HCT116 (cell line): ENCODE measurements at regions not wholly inside any gene's neighbourhood (a gene's known extent, or its start where the extent isn't known, plus 50 kb on each side); places are given as distances from the start of the nearest gene placed in this dataset.

Experiments used
- CTCF ChIP-seq, 3 experiments: fragments of 200-600 bp in 1 of 3; sonication (generic) in 1 of 3; IDR thresholded peaks in 2 of 3; conservative IDR thresholded peaks in 1 of 3; 2 replicates each; pipeline ENCODE4 v1.5.1; 2012 to 2017; ENCODE audit warnings: low read depth in 2 of 3, low read length in 2 of 3, antibody characterized with exemption in 1 of 3, borderline replicate concordance in 1 of 3, control low read depth in 1 of 3, mild to moderate bottlenecking in 1 of 3, mixed read lengths in 1 of 3, mixed run types in 1 of 3, moderate library complexity in 1 of 3; ENCODE audit not compliant: insufficient read depth in 1 of 3
- EZH2phosphoT487 ChIP-seq: fragments of 200-600 bp; IDR thresholded peaks from 2 replicates; pipeline ENCODE4 v1.6.1; 2018; ENCODE audit warnings: antibody characterized with exemption, borderline replicate concordance
- FOSL1 ChIP-seq: IDR thresholded peaks from 2 replicates; pipeline ENCODE4 v1.6.1; 2012; ENCODE audit warnings: low read depth
- MAX ChIP-seq: IDR thresholded peaks from 2 replicates; pipeline ENCODE4 v1.6.1; 2012
- POLR2A ChIP-seq: IDR thresholded peaks from 2 replicates; pipeline ENCODE4 v1.7.0; 2011; ENCODE audit warnings: borderline replicate concordance; ENCODE audit not compliant: insufficient read depth, insufficient read length; ENCODE audit errors: extremely low read depth
- POLR2AphosphoS5 ChIP-seq: IDR thresholded peaks from 2 replicates; pipeline ENCODE4 v1.6.1; 2011; ENCODE audit warnings: mild to moderate bottlenecking, low read depth, low read length, moderate library complexity
- RAD21 ChIP-seq: IDR thresholded peaks from 2 replicates; pipeline ENCODE4 v1.6.1; 2012; ENCODE audit warnings: low read depth, mild to moderate bottlenecking
- ZFX ChIP-seq: fragments of 450-650 bp; IDR thresholded peaks from 2 replicates; pipeline ENCODE4 v1.6.1; 2017

GRCh38 chr12:89909753-89910152 lies 201.1 kb upstream of the ATP2B1 start:
- TF ChIP-seq POLR2A, result no peak
- no peak for TF ChIP-seq EZH2phosphoT487
- no peak for TF ChIP-seq RAD21
- no peak for TF ChIP-seq MAX
- TF ChIP-seq CTCF (IDR thresholded peaks at IDR 0.05 in 2 of 3, conservative IDR thresholded peaks at IDR 0.05 in 1 of 3; ENCODE audit: borderline replicate concordance in 1 of 3, insufficient read depth in 1 of 3, low read depth in 2 of 3, low read length in 2 of 3), result no peak
- TF ChIP-seq FOSL1, result no peak
- no peak for TF ChIP-seq POLR2AphosphoS5
- no peak for TF ChIP-seq ZFX
